Right lobe of liver (tissue), 6 donors: ENCODE measurements at regions not wholly inside any gene's neighbourhood (a gene's known extent, or its start where the extent isn't known, plus 50 kb on each side); places are given as distances from the start of the nearest gene placed in this dataset.

Experiments
- ATAC-seq, 4 donors: fragments of 200-7000 bp; cut with Tn5 transposase; one replicate each; pipeline ENCODE4 v1.9.1; 2020; ENCODE audit warnings: mild to moderate bottlenecking in 4 of 4, moderate library complexity in 4 of 4
- DNase-seq, 3 donors: peaks; one replicate each; pipeline ENCODE4 v3.0.0-alpha.2; 2020
- H3K27ac ChIP-seq, 3 donors: fragments of 200-600 bp; one replicate each; pipeline ENCODE4 v1.8.0; 2022
- H3K27me3 ChIP-seq, 2 donors: fragments of 200-600 bp; one replicate each; pipeline ENCODE4 v1.8.0; 2022
- H3K36me3 ChIP-seq, 4 donors: fragments of 200-600 bp; sonication (generic) in 1 of 4; one replicate each; pipeline versions ENCODE4 v1.5.1 to v1.8.0; 2017 to 2022; ENCODE audit warnings: control low read depth in 1 of 4
- H3K4me1 ChIP-seq, 4 donors: fragments of 200-600 bp; sonication (generic) in 1 of 4; one replicate each; pipeline versions ENCODE4 v1.5.1 to v1.8.0; 2017 to 2022; ENCODE audit warnings: control low read depth in 1 of 4
- H3K4me3 ChIP-seq, 3 donors: fragments of 200-600 bp; one replicate each; pipeline ENCODE4 v1.8.0; 2022
- H3K9me3 ChIP-seq, 4 donors: fragments of 200-600 bp; sonication (generic) in 1 of 4; one replicate each; pipeline versions ENCODE4 v1.5.1 to v1.8.0; 2017 to 2022; ENCODE audit warnings: control low read depth in 1 of 4
- POLR2A ChIP-seq: fragments of 450-650 bp; IDR thresholded peaks from one replicate; pipeline ENCODE4 v1.6.1; 2017; ENCODE audit warnings: antibody characterized with exemption, mild to moderate bottlenecking
- WGBS: methylation state at CpG from one replicate; pipeline ENCODE4 v1.1.6; 2018; ENCODE audit warnings: low coverage, low lambda C conversion rate; ENCODE audit not compliant: insufficient coverage; ENCODE audit errors: missing lambda C conversion rate; 5-methylcytosine and 5-hydroxymethylcytosine counted together
- intact Hi-C, 2 donors: fragments of 100-400 bp; cut with DNase I; formaldehyde crosslinking; loops; one replicate each; pipeline versions ENCODE4 v1.11.2 to v1.14.1; 2022
- TF ChIP-seq, protein P1 (sequence below), 4 donors: fragments of 200-600 bp in 3 of 4; fragments of 450-650 bp in 1 of 4; IDR thresholded peaks; one replicate each; pipeline versions ENCODE4 v1.5.1 to v1.8.0; 2016 to 2022; ENCODE audit warnings: antibody characterized with exemption in 4 of 4, mild to moderate bottlenecking in 2 of 4
- donor health status: DM: no; HTN: yes; CAD: no.
- donor health status: DM: no; HTN: no; CAD: no.
- donor health status: DM: no; HTN: no; CAD: no.
- donor health status: DM: no; HTN: yes; CAD: no.
- donor health status: DM: no; HTN: yes; CAD: no.

- intact Hi-C loops: no loop called here
- WGBS: 81% methylated on average over 4 of the region's 25 CpGs
Measured at GRCh38 chr18:77517901-77518300, 268.3 kb downstream of the GALR1 start.

GRCh38 chr18:77520767-77521166, 271.1 kb downstream of the GALR1 start:
- Histone ChIP-seq H3K4me3 (no peak overlapping the region), H3K27me3 (no peaks in the 10 kb centered on the region), H3K9me3 (no peaks in the 10 kb centered on the region), H3K4me1 (no peaks in the 10 kb centered on the region), H3K36me3 (no peaks in the 10 kb centered on the region), H3K27ac (no peak overlapping the region)
- WGBS: 38% methylated on average over 3 of the region's 5 CpGs
- no peak for DNase-seq
- intact Hi-C loops: no loop called here
- TF ChIP-seq POLR2A: no peak
- TF ChIP-seq, protein P1, sequence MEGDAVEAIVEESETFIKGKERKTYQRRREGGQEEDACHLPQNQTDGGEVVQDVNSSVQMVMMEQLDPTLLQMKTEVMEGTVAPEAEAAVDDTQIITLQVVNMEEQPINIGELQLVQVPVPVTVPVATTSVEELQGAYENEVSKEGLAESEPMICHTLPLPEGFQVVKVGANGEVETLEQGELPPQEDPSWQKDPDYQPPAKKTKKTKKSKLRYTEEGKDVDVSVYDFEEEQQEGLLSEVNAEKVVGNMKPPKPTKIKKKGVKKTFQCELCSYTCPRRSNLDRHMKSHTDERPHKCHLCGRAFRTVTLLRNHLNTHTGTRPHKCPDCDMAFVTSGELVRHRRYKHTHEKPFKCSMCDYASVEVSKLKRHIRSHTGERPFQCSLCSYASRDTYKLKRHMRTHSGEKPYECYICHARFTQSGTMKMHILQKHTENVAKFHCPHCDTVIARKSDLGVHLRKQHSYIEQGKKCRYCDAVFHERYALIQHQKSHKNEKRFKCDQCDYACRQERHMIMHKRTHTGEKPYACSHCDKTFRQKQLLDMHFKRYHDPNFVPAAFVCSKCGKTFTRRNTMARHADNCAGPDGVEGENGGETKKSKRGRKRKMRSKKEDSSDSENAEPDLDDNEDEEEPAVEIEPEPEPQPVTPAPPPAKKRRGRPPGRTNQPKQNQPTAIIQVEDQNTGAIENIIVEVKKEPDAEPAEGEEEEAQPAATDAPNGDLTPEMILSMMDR (IDR thresholded peaks at IDR 0.05): no peak
- no peak for ATAC-seq

More at GRCh38 chr18:77517901-77518300, 268.3 kb downstream of the GALR1 start:
- H3K27ac ChIP-seq: no peak overlapping the region
- no peaks in the 10 kb centered on the region for H3K36me3 ChIP-seq
- ATAC-seq (peak in 1 of 4 donors; percentile 23), DNase-seq (no peak)
- H3K27me3 ChIP-seq: no peaks in the 10 kb centered on the region
- peaks cover 0 to 3% (median 0%) of the 10 kb centered on the region in 4 donors for H3K9me3 ChIP-seq
- TF ChIP-seq, protein P1 (IDR thresholded peaks at IDR 0.05): no peak
- H3K4me3 ChIP-seq: no peak overlapping the region
- H3K4me1 ChIP-seq: no peaks in the 10 kb centered on the region

GRCh38 chr18:77522051-77522675, 272.5 kb downstream of the GALR1 start:
- TF ChIP-seq, protein P1 (IDR thresholded peaks at IDR 0.05): no peak
- TF ChIP-seq POLR2A: no peak
- Histone ChIP-seq H3K36me3 (no peaks in the 10 kb centered on the region), H3K4me1 (no peaks in the 10 kb centered on the region), H3K9me3 (no peaks in the 10 kb centered on the region), H3K27me3 (no peaks in the 10 kb centered on the region), H3K27ac (no peak overlapping the region), H3K4me3 (no peak overlapping the region)
- DNase-seq (no peak), ATAC-seq (no peak)
- WGBS: 39% methylated on average over 7 of the region's 9 CpGs
- intact Hi-C loops: no loop called here

DNA sequence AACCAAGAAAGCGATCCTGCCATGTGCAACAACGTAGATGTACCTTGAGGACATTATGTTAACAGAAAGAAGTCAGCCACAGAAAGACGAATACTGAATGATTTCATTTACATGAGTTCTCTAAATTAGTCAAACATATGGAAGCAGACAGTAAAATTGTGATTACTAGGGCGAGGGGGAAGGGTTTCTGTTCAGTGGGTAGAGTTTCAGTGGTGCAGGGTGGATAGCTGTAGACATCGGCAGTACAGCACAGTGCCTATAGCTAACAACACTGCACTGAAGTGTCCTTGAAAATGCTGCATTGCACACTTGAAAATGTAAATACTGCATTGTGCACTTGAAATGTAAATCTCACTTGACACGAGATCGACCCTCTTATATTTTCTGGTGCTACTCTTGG, 275.3 kb downstream of the GALR1 start:
- Histone ChIP-seq H3K27ac (no peak overlapping the region), H3K9me3 (no peaks in the 10 kb centered on the region), H3K4me1 (no peaks in the 10 kb centered on the region), H3K27me3 (no peaks in the 10 kb centered on the region), H3K4me3 (no peak overlapping the region), H3K36me3 (no peaks in the 10 kb centered on the region)
- no peak for DNase-seq
- intact Hi-C loops: no loop called here
- no peak for ATAC-seq
- 44% methylated on average over 7 of the region's 7 CpGs for WGBS
- no peak for TF ChIP-seq POLR2A
- TF ChIP-seq, protein P1 (IDR thresholded peaks at IDR 0.05): no peak

DNA sequence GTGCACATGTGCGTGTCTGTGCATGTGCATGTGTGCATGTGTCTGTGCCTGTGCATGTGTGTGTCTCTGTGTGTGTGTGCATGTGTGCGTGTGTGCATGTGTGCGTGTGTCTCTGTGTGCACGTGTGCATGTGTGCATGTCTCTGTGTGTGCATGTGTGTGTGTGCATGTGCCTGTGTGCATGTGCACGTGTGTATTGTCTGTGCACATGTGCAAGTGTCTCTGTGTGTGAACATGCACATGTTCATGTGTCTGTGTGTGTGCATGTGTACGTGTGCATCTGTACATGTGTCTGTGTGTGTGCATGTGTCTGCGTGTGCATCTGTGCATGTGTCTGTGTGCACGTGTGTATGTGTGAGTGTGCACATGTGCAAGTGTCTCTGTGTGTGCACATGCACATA, 277.3 kb downstream of the GALR1 start:
- no peak overlapping the region for H3K27ac ChIP-seq
- no peak overlapping the region for H3K4me3 ChIP-seq
- TF ChIP-seq, protein P1 (IDR thresholded peaks at IDR 0.05): no peak
- no peak for TF ChIP-seq POLR2A
- WGBS: 20% methylated on average over 1 of the region's 8 CpGs
- H3K9me3 ChIP-seq: no peaks in the 10 kb centered on the region
- no peaks in the 10 kb centered on the region for H3K27me3 ChIP-seq
- ATAC-seq (no peak), DNase-seq (no peak)
- H3K36me3 ChIP-seq: no peaks in the 10 kb centered on the region
- no peaks in the 10 kb centered on the region for H3K4me1 ChIP-seq
- intact Hi-C loops: no loop called here
